ENCODE measurements at regions not wholly inside any gene's neighbourhood (a gene's known extent, or its start where the extent isn't known, plus 50 kb on each side); places are given as distances from the start of the nearest gene placed in this dataset.

- Histone ChIP-seq H3K27me3 (replicated peaks; ENCODE audit: insufficient read depth, low read depth, low read length, poor library complexity) (no peaks in the 10 kb centered on the region), H3K36me3 (ENCODE audit: insufficient read depth, low read length, poor library complexity, severe bottlenecking) (no peaks in the 10 kb centered on the region), H3K4me1 (ENCODE audit: insufficient read depth, low read length, poor library complexity, severe bottlenecking) (no peaks in the 10 kb centered on the region), H3K9me3 (ENCODE audit: low read depth, low read length, poor library complexity, severe bottlenecking) (no peaks in the 10 kb centered on the region), H3K27ac (ENCODE audit: low read depth, low read length, poor library complexity, severe bottlenecking) (no peak overlapping the region), H3K4me3 (ENCODE audit: low read depth, low read length, poor library complexity, severe bottlenecking) (no peak overlapping the region)
- CTCF ChIA-PET = no interaction called here
- POLR2A ChIA-PET (ENCODE audit: low non-redundant PET) = no interaction called here
- no peak for DNase-seq (ENCODE audit: low spot score)
- TF ChIP-seq EZH2 (IDR thresholded peaks at IDR 0.05; ENCODE audit: borderline replicate concordance, low read depth, low read length, poor library complexity, severe bottlenecking) = no peak
- TF ChIP-seq, protein P1, sequence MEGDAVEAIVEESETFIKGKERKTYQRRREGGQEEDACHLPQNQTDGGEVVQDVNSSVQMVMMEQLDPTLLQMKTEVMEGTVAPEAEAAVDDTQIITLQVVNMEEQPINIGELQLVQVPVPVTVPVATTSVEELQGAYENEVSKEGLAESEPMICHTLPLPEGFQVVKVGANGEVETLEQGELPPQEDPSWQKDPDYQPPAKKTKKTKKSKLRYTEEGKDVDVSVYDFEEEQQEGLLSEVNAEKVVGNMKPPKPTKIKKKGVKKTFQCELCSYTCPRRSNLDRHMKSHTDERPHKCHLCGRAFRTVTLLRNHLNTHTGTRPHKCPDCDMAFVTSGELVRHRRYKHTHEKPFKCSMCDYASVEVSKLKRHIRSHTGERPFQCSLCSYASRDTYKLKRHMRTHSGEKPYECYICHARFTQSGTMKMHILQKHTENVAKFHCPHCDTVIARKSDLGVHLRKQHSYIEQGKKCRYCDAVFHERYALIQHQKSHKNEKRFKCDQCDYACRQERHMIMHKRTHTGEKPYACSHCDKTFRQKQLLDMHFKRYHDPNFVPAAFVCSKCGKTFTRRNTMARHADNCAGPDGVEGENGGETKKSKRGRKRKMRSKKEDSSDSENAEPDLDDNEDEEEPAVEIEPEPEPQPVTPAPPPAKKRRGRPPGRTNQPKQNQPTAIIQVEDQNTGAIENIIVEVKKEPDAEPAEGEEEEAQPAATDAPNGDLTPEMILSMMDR (conservative IDR thresholded peaks at IDR 0.05; ENCODE audit: low read depth, low read length) = no peak
- BruUV-seq (replicated peaks) = no TSS peak
- intact Hi-C loops (cut with micrococcal nuclease; ENCODE audit: unreplicated experiment) = no loop called here
Observed at GRCh38 chr4:56195025-56195424, 192.3 kb downstream of the AASDH start.

DNA sequence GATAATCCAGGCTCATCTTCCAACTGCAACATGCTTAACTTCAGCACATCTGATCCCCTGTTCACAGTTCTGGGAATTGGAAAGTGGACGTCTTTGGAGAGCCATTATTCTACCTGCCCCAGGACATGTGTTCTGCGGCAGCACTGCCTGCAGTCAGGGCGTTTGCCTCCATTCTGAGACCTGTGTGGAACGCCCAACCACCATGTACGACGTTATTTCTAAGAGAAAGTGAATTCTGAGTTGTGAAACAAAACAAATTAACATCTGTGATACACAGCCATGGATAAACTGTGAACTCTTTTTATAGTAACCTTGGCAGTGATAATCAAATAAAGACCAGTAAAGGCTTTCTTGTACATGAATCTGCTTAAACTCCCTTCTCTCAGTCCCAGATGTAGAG, 195.8 kb downstream of the AASDH start:
- H3K27me3 ChIP-seq (replicated peaks; ENCODE audit: insufficient read depth, low read depth, low read length, poor library complexity) = no peaks in the 10 kb centered on the region
- no peaks in the 10 kb centered on the region for H3K9me3 ChIP-seq (ENCODE audit: low read depth, low read length, poor library complexity, severe bottlenecking)
- no peaks in the 10 kb centered on the region for H3K4me1 ChIP-seq (ENCODE audit: insufficient read depth, low read length, poor library complexity, severe bottlenecking)
- H3K36me3 ChIP-seq (ENCODE audit: insufficient read depth, low read length, poor library complexity, severe bottlenecking) = no peaks in the 10 kb centered on the region
- no TSS peak for BruUV-seq (replicated peaks)
- intact Hi-C loops (cut with micrococcal nuclease; ENCODE audit: unreplicated experiment) = no loop called here
- no peak overlapping the region for H3K27ac ChIP-seq (ENCODE audit: low read depth, low read length, poor library complexity, severe bottlenecking)
- CTCF ChIA-PET = no interaction called here
- no peak for DNase-seq (ENCODE audit: low spot score)
- no peak for TF ChIP-seq EZH2 (IDR thresholded peaks at IDR 0.05; ENCODE audit: borderline replicate concordance, low read depth, low read length, poor library complexity, severe bottlenecking)
- TF ChIP-seq, protein P1 (conservative IDR thresholded peaks at IDR 0.05; ENCODE audit: low read depth, low read length) = no peak
- POLR2A ChIA-PET (ENCODE audit: low non-redundant PET) = no interaction called here
- no peak overlapping the region for H3K4me3 ChIP-seq (ENCODE audit: low read depth, low read length, poor library complexity, severe bottlenecking)

DNA sequence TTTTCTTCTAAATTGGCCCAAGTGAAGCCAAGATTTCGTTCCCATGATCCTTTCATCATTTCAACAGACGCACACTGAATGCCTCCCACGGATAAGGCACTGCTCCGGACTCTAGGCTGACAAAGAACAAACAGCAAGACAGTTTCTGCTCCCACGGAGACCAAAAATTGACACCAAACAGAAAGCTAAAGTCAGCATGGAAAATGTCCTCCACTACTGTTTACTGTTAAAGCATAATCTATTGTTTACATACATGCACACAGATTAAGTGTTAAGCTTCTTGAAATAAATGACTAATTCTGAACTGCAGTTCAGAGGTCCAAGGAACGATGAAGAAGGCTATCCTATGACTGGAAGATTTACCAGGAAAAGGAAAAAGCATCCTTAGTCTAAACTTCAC, 199.6 kb downstream of the AASDH start:
- no peak overlapping the region for H3K4me3 ChIP-seq (ENCODE audit: low read depth, low read length, poor library complexity, severe bottlenecking)
- no peak overlapping the region for H3K27ac ChIP-seq (ENCODE audit: low read depth, low read length, poor library complexity, severe bottlenecking)
- ChIA-PET POLR2A (ENCODE audit: low non-redundant PET) (no interaction called here), CTCF (interaction anchor here (0.7 kb wide), 1 partner anchor 138 kb away, joined by 5 read pairs; no protein-coding TSS in a partner anchor)
- H3K27me3 ChIP-seq (replicated peaks; ENCODE audit: insufficient read depth, low read depth, low read length, poor library complexity) = no peaks in the 10 kb centered on the region
- H3K4me1 ChIP-seq (ENCODE audit: insufficient read depth, low read length, poor library complexity, severe bottlenecking) = no peaks in the 10 kb centered on the region
- BruUV-seq (replicated peaks) = no TSS peak
- H3K36me3 ChIP-seq (ENCODE audit: insufficient read depth, low read length, poor library complexity, severe bottlenecking) = no peaks in the 10 kb centered on the region
- DNase-seq (ENCODE audit: low spot score) = no peak
- no peaks in the 10 kb centered on the region for H3K9me3 ChIP-seq (ENCODE audit: low read depth, low read length, poor library complexity, severe bottlenecking)
- TF ChIP-seq, protein P1 (conservative IDR thresholded peaks at IDR 0.05; ENCODE audit: low read depth, low read length) = no peak
- no peak for TF ChIP-seq EZH2 (IDR thresholded peaks at IDR 0.05; ENCODE audit: borderline replicate concordance, low read depth, low read length, poor library complexity, severe bottlenecking)
- intact Hi-C loops (cut with micrococcal nuclease; ENCODE audit: unreplicated experiment) = no loop called here
